DND-41 (cell line): ENCODE measurements at regions not wholly inside any gene's neighbourhood (a gene's known extent, or its start where the extent isn't known, plus 50 kb on each side); places are given as distances from the start of the nearest gene placed in this dataset.

ENCODE experiments used
- ATAC-seq: fragments of 200-7000 bp; cut with Tn5 transposase; 3 replicates; pipeline ENCODE4 v1.9.1; 2021; ENCODE audit warnings: low read depth; ENCODE audit not compliant: insufficient read depth
- DNase-seq: peaks from one replicate; pipeline ENCODE4 v3.0.0-alpha.2; 2020
- H2AFZ ChIP-seq: 2 replicates; pipeline ENCODE4 v1.6.0; 2012; ENCODE audit warnings: low read depth, low read length
- H3K27ac ChIP-seq: 2 replicates; pipeline ENCODE4 v1.5.1; 2012; ENCODE audit warnings: low read length, inconsistent platforms
- H3K27me3 ChIP-seq: fragments of 200-600 bp; sonication (generic); 2 replicates; pipeline ENCODE4 v1.6.0; 2012; ENCODE audit warnings: low read length, mild to moderate bottlenecking, inconsistent platforms; ENCODE audit not compliant: insufficient read depth, poor library complexity
- H3K36me3 ChIP-seq: 2 replicates; pipeline ENCODE4 v1.5.1; 2012; ENCODE audit warnings: low read length, inconsistent platforms; ENCODE audit not compliant: insufficient read depth
- H3K4me1 ChIP-seq: 2 replicates; pipeline ENCODE4 v1.5.1; 2012; ENCODE audit warnings: mild to moderate bottlenecking, low read length; ENCODE audit not compliant: insufficient read depth
- H3K4me2 ChIP-seq: 2 replicates; pipeline ENCODE4 v1.6.0; 2012; ENCODE audit warnings: mild to moderate bottlenecking, moderate library complexity, low read length, inconsistent platforms; ENCODE audit not compliant: insufficient read depth
- H3K4me3 ChIP-seq, 2 experiments: fragments of 200-600 bp in 1 of 2; shearing (Covaris generic) in 1 of 2; 2 replicates each; pipeline ENCODE4 v1.5.1; 2012 to 2016; ENCODE audit warnings: inconsistent platforms in 2 of 2, low read length in 2 of 2, mild to moderate bottlenecking in 2 of 2, low read depth in 1 of 2, moderate library complexity in 1 of 2
- H3K79me2 ChIP-seq: 2 replicates; pipeline ENCODE4 v1.6.0; 2012; ENCODE audit warnings: low read length, inconsistent platforms; ENCODE audit not compliant: insufficient read depth
- H3K9ac ChIP-seq: 2 replicates; pipeline ENCODE4 v1.6.0; 2012; ENCODE audit warnings: low read depth, mild to moderate bottlenecking, inconsistent platforms, low read length, moderate library complexity
- H3K9me3 ChIP-seq: 2 replicates; pipeline ENCODE4 v1.5.1; 2012; ENCODE audit warnings: low read length, moderate library complexity, mild to moderate bottlenecking, inconsistent platforms; ENCODE audit not compliant: insufficient read depth, severe bottlenecking
- H4K20me1 ChIP-seq: 2 replicates; pipeline ENCODE4 v1.6.0; 2012; ENCODE audit warnings: low read length; ENCODE audit not compliant: insufficient read depth
- EZH2 ChIP-seq: IDR thresholded peaks from 3 replicates; pipeline ENCODE4 v1.6.1; 2012; ENCODE audit warnings: borderline replicate concordance, low read depth, mild to moderate bottlenecking, moderate library complexity, low read length, inconsistent platforms; ENCODE audit not compliant: severe bottlenecking
- TF ChIP-seq, protein P1 (sequence below): IDR thresholded peaks from 2 replicates; pipeline ENCODE4 v1.5.1; 2012; ENCODE audit warnings: borderline replicate concordance, low read length, moderate library complexity, mild to moderate bottlenecking; ENCODE audit not compliant: poor library complexity, severe bottlenecking; ENCODE audit errors: extremely low read depth

GRCh38 chr7:153581419-153581818, 470.8 kb upstream of the DPP6 start:
- H3K9me3 ChIP-seq, result peaks cover 4% of the 10 kb centered on the region
- DNase-seq, result no peak
- H3K27ac ChIP-seq, result no peak overlapping the region
- H3K27me3 ChIP-seq, result no peaks in the 10 kb centered on the region
- H3K36me3 ChIP-seq, result no peaks in the 10 kb centered on the region
- ATAC-seq, result no peak
- no peaks in the 10 kb centered on the region for H3K4me1 ChIP-seq
- no peaks in the 10 kb centered on the region for H4K20me1 ChIP-seq
- TF ChIP-seq EZH2, result no peak
- TF ChIP-seq, protein P1, sequence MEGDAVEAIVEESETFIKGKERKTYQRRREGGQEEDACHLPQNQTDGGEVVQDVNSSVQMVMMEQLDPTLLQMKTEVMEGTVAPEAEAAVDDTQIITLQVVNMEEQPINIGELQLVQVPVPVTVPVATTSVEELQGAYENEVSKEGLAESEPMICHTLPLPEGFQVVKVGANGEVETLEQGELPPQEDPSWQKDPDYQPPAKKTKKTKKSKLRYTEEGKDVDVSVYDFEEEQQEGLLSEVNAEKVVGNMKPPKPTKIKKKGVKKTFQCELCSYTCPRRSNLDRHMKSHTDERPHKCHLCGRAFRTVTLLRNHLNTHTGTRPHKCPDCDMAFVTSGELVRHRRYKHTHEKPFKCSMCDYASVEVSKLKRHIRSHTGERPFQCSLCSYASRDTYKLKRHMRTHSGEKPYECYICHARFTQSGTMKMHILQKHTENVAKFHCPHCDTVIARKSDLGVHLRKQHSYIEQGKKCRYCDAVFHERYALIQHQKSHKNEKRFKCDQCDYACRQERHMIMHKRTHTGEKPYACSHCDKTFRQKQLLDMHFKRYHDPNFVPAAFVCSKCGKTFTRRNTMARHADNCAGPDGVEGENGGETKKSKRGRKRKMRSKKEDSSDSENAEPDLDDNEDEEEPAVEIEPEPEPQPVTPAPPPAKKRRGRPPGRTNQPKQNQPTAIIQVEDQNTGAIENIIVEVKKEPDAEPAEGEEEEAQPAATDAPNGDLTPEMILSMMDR, result no peak
- H3K4me2 ChIP-seq, result no peak overlapping the region
- no peak overlapping the region for H2AFZ ChIP-seq
- H3K9ac ChIP-seq, result no peak overlapping the region
- H3K4me3 ChIP-seq, result no peak overlapping the region
- H3K79me2 ChIP-seq, result no peaks in the 10 kb centered on the region

DNA sequence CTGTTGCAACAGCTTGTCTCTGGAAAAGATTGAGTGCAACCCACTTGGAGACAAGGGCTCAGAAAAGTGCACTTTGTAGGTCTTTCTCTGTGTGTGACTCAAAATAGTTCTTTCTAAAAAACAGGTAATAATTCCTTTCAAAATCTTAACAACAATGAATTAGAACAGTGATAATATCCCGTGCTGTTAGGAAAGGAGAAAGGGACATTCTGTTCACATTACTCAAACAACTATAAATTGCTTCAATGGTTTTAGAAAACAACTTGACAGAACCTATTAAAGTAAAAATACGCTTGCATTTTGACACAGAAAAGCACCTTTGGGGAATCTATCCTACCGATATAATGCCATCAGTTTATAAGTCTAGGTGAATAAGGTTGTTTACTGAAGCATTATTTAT, 468.1 kb upstream of the DPP6 start:
- H3K4me3 ChIP-seq, result no peak overlapping the region
- no peak for TF ChIP-seq EZH2
- TF ChIP-seq, protein P1, result no peak
- no peaks in the 10 kb centered on the region for H3K36me3 ChIP-seq
- no peak overlapping the region for H2AFZ ChIP-seq
- no peak overlapping the region for H3K4me2 ChIP-seq
- H3K9me3 ChIP-seq, result no peaks in the 10 kb centered on the region
- no peaks in the 10 kb centered on the region for H3K4me1 ChIP-seq
- no peaks in the 10 kb centered on the region for H3K27me3 ChIP-seq
- no peaks in the 10 kb centered on the region for H3K79me2 ChIP-seq
- ATAC-seq (no peak), DNase-seq (no peak)
- no peak overlapping the region for H3K9ac ChIP-seq
- H4K20me1 ChIP-seq, result no peaks in the 10 kb centered on the region
- no peak overlapping the region for H3K27ac ChIP-seq

GRCh38 chr7:153588586-153588985, 463.6 kb upstream of the DPP6 start:
- H3K9me3 ChIP-seq, result no peaks in the 10 kb centered on the region
- no peak overlapping the region for H2AFZ ChIP-seq
- H3K27ac ChIP-seq, result no peak overlapping the region
- no peaks in the 10 kb centered on the region for H3K36me3 ChIP-seq
- H3K79me2 ChIP-seq, result no peaks in the 10 kb centered on the region
- TF ChIP-seq EZH2, result no peak
- TF ChIP-seq, protein P1, result no peak
- no peak overlapping the region for H3K4me2 ChIP-seq
- DNase-seq (no peak), ATAC-seq (no peak)
- no peak overlapping the region for H3K4me3 ChIP-seq
- no peak overlapping the region for H3K9ac ChIP-seq
- H3K27me3 ChIP-seq, result no peaks in the 10 kb centered on the region
- H3K4me1 ChIP-seq, result no peaks in the 10 kb centered on the region
- no peaks in the 10 kb centered on the region for H4K20me1 ChIP-seq

GRCh38 chr7:153590136-153590535, 462.1 kb upstream of the DPP6 start:
- H3K27ac ChIP-seq, result no peak overlapping the region
- H3K9ac ChIP-seq, result no peak overlapping the region
- H3K4me3 ChIP-seq, result no peak overlapping the region
- H3K4me1 ChIP-seq, result no peaks in the 10 kb centered on the region
- ATAC-seq (no peak), DNase-seq (no peak)
- no peak for TF ChIP-seq EZH2
- TF ChIP-seq, protein P1, result no peak
- no peak overlapping the region for H3K4me2 ChIP-seq
- no peaks in the 10 kb centered on the region for H3K9me3 ChIP-seq
- H2AFZ ChIP-seq, result no peak overlapping the region
- no peaks in the 10 kb centered on the region for H3K79me2 ChIP-seq
- no peaks in the 10 kb centered on the region for H3K27me3 ChIP-seq
- H3K36me3 ChIP-seq, result no peaks in the 10 kb centered on the region
- H4K20me1 ChIP-seq, result no peaks in the 10 kb centered on the region
